NCI-H526 treated with DMSO at 0.1 percent for 48 hours (cell line): ENCODE measurements at regions not wholly inside any gene's neighbourhood (a gene's known extent, or its start where the extent isn't known, plus 50 kb on each side); places are given as distances from the start of the nearest gene placed in this dataset.
"Not testable (repeated sequence)": the region's sequence is repeated elsewhere in the genome, so short reads cannot be mapped to it uniquely, and the experiment has no call there.

Experiments used
- DNase-seq: peaks from one replicate; lab custom pipeline; 2025; lab: John Stamatoyannopoulos, UW

- DNase-seq: no peak
Observed at GRCh38 chr2:138218397-138218796, 254.1 kb downstream of the HNMT start.

GRCh38 chr2:138219961-138220360 lies 255.7 kb downstream of the HNMT start:
- DNase-seq: no peak

- no peak for DNase-seq
Observed at GRCh38 chr2:138221358-138221757, 257.1 kb downstream of the HNMT start.

GRCh38 chr2:138223319-138223718 lies 259.0 kb downstream of the HNMT start:
- DNase-seq: no peak

DNA sequence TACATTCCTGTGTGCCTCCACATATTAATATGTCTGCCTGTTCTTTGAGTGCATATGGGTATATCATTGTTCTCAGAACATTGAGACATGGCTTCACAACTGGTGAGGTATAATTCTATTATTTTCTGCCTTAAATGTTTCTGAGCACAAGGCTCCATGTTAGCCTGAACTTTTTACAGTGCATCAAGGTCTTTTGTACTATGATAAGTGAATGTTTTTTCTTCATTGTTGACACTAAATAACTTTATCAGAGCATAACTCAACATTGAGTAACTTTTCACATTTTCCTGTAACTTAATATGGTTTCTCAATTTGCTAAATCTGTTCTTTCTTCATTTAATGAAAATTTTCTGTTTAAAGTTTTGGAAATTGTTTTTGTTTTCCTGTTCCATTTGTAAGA lies 262.9 kb downstream of the HNMT start:
- no peak for DNase-seq

DNA sequence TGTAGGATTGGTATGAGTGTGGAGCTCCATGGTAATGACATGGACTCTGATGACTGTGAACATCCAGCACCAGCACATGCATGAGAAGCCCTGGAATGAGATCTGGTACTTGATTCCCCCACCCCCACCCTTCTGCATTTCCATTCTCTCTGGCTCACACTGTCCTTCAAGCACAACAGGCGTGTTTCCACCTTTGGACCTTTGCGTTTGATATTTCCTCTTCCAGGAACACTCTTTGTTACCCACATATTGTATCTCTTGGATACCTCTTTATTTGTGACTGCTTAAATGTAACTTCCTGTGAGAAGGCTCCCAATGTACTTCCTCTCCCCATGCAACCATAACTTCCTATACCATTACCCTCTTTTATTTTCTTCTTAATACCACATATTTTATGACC lies 263.8 kb downstream of the HNMT start:
- no peak for DNase-seq

GRCh38 chr2:138234265-138234664 lies 267.3 kb upstream of the SPOPL start:
- DNase-seq: no peak

- DNase-seq: no peak
Observed at GRCh38 chr2:138235041-138235440, 266.5 kb upstream of the SPOPL start.

GRCh38 chr2:138236142-138236541 lies 265.4 kb upstream of the SPOPL start:
- DNase-seq: no peak

DNA sequence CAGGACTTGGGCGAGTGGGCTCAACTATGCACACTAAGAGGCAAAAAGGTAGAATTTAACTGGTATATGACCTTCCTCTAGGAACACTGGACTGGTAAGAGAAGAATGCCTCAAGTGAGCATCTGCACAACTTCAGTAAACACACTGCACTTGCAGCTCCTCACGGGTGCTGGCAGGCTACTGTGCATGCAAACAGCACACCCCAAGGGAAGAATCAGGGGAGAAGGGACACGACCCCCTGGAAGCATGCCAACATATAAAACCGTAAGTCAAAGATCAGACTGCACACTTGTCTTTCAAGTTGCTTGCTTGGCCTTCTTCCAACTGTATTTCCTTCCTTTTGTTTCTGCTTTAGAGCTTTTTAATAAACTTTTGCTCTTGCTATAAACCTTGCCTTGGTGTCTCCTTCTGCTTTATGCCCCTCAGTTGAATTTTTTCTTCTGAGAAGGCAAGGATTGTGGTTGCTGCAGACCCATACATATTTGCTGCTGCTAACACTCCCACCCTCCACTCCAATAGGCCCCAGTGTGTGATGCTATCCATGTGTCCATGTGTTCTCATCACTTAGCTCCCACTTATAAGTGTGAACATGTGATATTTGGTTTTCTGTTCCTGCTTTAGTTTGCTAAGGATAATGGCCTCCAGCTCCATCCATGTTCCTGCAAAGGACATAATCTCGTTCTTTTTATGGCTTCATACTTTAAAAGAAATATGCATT lies 263.7 kb upstream of the SPOPL start:
- DNase-seq: no peak

- no peak for DNase-seq
Observed at GRCh38 chr2:138238908-138239307, 262.7 kb upstream of the SPOPL start.

DNA sequence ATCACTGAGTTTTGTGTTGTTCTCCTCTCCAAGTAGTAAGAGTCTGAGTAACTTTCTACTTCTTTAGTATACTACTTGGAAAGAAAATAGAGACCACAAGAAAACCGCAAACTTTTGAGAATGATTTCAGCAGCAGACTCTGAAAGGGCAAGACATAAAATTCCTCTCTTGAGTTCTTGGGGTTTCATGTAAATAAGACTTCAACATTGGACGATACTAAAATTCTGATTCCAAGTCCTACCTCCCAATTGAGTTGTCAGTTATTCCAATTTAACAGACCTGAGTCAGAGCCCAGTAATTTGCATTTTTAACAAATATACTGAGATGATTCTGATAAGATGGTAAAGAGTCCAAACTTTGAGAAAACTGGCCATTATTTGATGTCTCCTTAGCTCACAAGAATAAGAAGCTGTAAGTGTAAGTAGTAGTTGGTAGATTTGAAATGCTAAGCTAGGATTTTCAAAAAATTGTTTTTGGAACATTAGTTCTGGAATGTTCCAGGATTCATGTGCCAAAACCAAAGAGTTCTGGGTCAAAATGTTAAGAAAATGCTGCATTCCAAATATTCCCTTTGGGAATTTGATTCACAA lies 261.6 kb upstream of the SPOPL start:
- no peak for DNase-seq

- DNase-seq: no peak
Observed at GRCh38 chr2:138243372-138243771, 258.2 kb upstream of the SPOPL start.

- DNase-seq: no peak
Observed at GRCh38 chr2:138244501-138244925, 257.1 kb upstream of the SPOPL start.

DNA sequence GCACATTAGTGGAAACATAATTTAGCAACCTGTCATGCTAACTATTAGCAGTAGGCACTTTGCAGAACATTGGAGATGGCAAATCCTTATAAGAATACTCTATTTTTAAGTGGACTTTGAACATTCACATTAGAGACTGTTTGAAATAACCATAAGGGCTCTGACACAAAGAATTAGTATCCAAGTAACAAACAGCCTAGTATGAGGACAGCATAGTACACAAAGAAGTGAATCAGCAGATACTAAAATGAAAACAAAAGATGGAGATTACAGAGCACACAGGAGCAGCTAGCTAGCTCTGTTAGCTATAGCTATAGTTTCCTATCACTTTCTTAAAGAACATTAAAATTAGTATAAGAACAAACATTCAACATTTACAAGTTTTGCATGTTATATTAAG lies 256.3 kb upstream of the SPOPL start:
- DNase-seq: no peak

- no peak for DNase-seq
Observed at GRCh38 chr2:138247302-138247701, 254.3 kb upstream of the SPOPL start.

DNA sequence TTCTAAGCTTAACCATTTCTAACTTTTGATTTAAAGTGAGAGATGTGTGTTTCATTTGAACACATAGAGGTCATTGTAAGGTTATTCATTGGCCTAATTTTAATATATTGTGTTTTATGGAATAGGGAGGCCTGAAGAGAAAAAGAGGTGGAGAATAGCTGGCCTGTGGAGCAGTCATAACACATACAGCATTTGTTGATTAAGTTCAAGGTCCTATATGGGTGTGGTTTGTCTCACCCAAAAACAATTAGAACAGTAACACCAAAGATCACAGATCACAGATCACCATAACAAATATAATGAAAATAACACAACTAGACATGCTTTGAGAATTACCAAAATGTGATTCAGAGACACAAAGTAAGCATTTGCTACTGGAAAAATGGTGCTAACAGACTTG lies 252.4 kb upstream of the SPOPL start:
- no peak for DNase-seq

DNA sequence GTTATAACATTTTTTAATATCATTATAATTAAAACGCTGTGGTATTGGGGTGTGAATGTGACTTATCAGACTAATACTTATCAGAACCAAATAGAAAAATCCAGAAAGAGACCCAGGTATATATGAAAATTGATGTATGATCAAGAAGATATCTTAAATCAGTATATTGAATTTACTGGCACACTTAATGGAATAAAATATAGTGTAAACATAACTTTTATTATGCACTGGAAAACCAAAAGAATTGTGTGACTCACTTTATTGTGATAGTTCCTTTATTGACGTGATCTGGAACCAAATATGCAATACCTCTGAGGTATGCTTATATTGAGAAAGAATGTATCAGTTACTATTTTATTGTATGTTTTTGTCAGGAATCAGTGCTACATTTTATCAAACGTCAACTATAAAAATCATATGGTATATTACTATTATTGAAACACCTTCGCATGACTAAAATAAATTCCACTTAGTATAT lies 250.7 kb upstream of the SPOPL start:
- not testable (repeated sequence) for DNase-seq

DNA sequence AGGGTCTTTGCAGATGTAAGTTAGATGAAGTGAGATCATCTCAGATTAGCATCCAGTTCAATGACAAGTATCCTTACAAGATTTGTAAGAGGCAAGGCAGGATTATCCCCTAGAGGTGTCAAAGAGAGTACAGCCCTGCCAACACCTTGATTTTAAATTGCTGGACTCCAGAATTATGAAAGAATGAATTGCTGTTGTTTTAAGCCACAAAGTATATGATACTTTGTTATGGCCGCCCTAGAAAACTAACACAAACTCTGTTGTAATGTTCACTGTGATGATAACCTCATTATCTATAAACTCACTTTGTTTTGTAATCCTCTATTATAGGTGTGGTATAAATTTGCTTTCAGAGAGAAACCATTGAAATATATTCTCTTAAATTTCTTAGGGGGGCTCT lies 249.0 kb upstream of the SPOPL start:
- no peak for DNase-seq

DNA sequence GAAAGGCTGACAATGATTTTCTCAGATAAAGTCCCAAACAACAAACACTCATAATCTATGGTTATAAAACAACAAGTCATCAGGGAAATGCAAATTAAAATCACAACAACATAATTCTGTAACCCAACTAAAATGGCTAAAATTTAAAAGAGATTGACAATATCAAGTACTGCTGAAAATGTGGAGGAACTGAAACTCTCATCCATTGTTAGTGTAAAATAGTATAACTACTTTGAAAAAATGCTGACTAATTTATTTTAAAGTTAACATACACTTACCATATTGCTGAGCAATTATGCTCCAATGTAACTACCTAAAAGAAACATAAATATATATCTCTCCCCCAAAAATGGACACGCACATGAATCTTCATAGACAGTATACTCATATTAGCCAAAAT lies 245.9 kb upstream of the SPOPL start:
- DNase-seq: no peak

DNA sequence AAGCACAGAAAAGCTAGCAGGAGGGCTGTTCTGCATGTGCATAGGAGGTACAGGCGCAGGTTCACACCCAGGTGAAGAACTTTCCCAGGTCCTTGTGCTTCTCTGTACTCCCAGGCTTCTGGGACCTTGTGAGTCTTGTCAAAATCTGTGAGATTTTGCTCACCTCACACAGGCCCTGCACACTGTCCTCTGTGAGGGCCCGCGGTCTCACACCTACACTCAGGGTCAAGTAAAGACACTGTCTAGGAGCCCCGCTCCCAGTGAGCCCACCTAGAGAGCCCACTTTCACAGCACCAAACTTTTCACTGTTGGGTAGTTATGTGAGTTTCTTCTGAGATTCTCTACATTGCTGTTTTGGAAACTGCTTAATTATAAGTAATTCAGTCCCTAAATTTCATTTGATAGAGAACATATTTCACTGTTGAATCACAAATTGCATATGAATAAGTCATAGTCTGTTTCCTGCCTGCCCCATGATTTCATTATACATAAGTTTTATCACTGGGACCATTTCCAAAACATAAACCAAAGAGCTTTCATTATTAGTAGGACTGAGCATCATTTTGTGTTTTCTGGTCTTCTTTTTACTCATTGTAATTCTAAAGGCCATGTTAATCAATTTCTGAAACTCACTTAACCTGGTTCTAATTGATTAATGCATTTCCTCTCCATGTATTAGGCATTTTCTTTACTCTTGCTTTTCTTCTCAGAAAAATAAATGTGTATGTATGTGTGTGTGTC lies 234.2 kb upstream of the SPOPL start:
- no peak for DNase-seq

- no peak for DNase-seq
Observed at GRCh38 chr2:138267902-138268254, 233.7 kb upstream of the SPOPL start.

DNA sequence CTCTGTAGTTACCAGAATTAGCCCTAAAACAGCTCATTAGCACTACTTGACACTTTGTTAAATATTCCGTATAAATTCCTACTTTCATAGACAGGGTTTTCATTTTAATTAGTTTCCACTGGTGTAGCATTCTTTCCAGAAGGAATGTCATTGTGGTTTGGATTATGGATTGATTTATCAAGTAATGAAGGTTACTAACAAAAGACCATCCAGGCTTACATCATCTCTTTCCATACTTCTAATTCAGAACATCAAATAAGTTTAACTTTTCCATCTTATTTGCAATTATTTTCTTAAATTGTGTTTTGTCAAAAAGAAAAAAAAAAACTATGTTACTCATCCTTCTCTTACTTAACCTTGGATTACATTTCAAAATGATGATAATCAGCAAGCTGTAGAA lies 231.8 kb upstream of the SPOPL start:
- DNase-seq: no peak
